ENCODE measurements at regions not wholly inside any gene's neighbourhood (a gene's known extent, or its start where the extent isn't known, plus 50 kb on each side); places are given as distances from the start of the nearest gene placed in this dataset.

DNA sequence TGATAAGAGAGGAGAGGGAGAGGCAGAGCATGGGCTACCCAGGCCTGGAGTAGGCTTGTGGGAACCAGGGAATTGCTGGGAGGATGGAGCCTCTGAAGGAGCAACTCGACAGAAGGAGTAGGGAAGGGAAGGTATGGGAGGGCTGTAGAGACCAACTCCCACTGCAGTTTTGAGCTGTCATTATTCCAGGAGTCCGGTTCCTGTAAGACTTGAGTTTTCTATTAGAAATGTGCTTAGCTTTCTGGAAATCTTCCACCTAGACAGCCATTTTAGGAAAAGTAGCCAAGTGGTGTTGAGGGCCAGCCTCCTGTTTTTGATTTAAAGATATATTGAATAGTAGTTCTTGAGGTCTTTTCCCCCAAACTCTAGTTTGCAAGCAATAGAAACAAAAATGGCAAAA lies 323.5 kb downstream of the LRRC70 start:
- H3K9me3 Mint-ChIP-seq = peaks cover 4 to 5% of the 10 kb centered on the region in 2 donors
- Histone ChIP-seq H3K27ac (ENCODE audit: low read length) (no peak overlapping the region), H3K27me3 (ENCODE audit: control insufficient read depth, insufficient read depth, low read length) (no peaks in the 10 kb centered on the region), H3K4me1 (ENCODE audit: control insufficient read depth, insufficient read depth, low read length) (no peaks in the 10 kb centered on the region), H3K36me3 (ENCODE audit: control insufficient read depth, insufficient read depth, low read length) (no peaks in the 10 kb centered on the region), H3K9me3 (ENCODE audit: control insufficient read depth, insufficient read depth, low read length) (no peaks in the 10 kb centered on the region), H3K4me3 (ENCODE audit: low read length) (no peak overlapping the region)
- no peak overlapping the region for H3K27ac Mint-ChIP-seq
- intact Hi-C loops (cut with micrococcal nuclease) = no loop called here
- 75% methylated on average over 2 of the region's 2 CpGs for WGBS (ENCODE audit: insufficient coverage)
- TF ChIP-seq, protein P1, sequence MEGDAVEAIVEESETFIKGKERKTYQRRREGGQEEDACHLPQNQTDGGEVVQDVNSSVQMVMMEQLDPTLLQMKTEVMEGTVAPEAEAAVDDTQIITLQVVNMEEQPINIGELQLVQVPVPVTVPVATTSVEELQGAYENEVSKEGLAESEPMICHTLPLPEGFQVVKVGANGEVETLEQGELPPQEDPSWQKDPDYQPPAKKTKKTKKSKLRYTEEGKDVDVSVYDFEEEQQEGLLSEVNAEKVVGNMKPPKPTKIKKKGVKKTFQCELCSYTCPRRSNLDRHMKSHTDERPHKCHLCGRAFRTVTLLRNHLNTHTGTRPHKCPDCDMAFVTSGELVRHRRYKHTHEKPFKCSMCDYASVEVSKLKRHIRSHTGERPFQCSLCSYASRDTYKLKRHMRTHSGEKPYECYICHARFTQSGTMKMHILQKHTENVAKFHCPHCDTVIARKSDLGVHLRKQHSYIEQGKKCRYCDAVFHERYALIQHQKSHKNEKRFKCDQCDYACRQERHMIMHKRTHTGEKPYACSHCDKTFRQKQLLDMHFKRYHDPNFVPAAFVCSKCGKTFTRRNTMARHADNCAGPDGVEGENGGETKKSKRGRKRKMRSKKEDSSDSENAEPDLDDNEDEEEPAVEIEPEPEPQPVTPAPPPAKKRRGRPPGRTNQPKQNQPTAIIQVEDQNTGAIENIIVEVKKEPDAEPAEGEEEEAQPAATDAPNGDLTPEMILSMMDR (IDR thresholded peaks at IDR 0.05) = no peak
- no peaks in the 10 kb centered on the region for H3K27me3 Mint-ChIP-seq (ENCODE audit: low read depth in 2 of 2)
- no peaks in the 10 kb centered on the region for H3K4me1 Mint-ChIP-seq
- DNase-seq (no peak), ATAC-seq (no peak)
- no peak overlapping the region for H3K4me3 Mint-ChIP-seq
- H3K36me3 Mint-ChIP-seq = no peaks in the 10 kb centered on the region

DNA sequence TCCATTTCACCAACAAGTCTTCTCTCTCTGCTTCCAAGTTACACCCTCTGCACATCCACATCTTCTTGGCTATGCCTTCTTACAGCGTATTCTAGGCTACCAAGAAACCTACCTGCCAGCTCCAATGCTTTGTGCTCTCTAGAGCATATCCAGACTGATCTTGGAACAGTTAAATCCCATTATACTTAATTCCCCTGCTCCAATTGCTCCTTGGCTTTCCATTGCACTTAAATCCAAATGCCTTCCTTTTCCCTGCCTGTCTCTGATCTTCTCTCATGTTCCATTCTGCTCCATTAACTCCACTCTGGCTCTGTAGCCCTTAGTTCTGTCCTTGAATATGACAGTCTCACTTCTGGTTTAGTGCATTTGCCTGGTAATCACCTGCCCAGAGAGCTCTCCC lies 322.4 kb downstream of the LRRC70 start:
- Histone ChIP-seq H3K27ac (ENCODE audit: low read length) (no peak overlapping the region), H3K9me3 (ENCODE audit: control insufficient read depth, insufficient read depth, low read length) (no peaks in the 10 kb centered on the region), H3K4me3 (ENCODE audit: low read length) (no peak overlapping the region), H3K36me3 (ENCODE audit: control insufficient read depth, insufficient read depth, low read length) (no peaks in the 10 kb centered on the region), H3K27me3 (ENCODE audit: control insufficient read depth, insufficient read depth, low read length) (no peaks in the 10 kb centered on the region), H3K4me1 (ENCODE audit: control insufficient read depth, insufficient read depth, low read length) (no peaks in the 10 kb centered on the region)
- no peak overlapping the region for H3K27ac Mint-ChIP-seq
- intact Hi-C loops (cut with micrococcal nuclease) = no loop called here
- peaks cover 0 to 3% of the 10 kb centered on the region in 2 donors for H3K9me3 Mint-ChIP-seq
- TF ChIP-seq, protein P1 (IDR thresholded peaks at IDR 0.05) = no peak
- DNase-seq (no peak), ATAC-seq (no peak)
- no peak overlapping the region for H3K4me3 Mint-ChIP-seq
- no peaks in the 10 kb centered on the region for H3K4me1 Mint-ChIP-seq
- 63% methylated on average over 1 of the region's 1 CpG for WGBS (ENCODE audit: insufficient coverage)
- H3K27me3 Mint-ChIP-seq (ENCODE audit: low read depth in 2 of 2) = no peaks in the 10 kb centered on the region
- no peaks in the 10 kb centered on the region for H3K36me3 Mint-ChIP-seq

DNA sequence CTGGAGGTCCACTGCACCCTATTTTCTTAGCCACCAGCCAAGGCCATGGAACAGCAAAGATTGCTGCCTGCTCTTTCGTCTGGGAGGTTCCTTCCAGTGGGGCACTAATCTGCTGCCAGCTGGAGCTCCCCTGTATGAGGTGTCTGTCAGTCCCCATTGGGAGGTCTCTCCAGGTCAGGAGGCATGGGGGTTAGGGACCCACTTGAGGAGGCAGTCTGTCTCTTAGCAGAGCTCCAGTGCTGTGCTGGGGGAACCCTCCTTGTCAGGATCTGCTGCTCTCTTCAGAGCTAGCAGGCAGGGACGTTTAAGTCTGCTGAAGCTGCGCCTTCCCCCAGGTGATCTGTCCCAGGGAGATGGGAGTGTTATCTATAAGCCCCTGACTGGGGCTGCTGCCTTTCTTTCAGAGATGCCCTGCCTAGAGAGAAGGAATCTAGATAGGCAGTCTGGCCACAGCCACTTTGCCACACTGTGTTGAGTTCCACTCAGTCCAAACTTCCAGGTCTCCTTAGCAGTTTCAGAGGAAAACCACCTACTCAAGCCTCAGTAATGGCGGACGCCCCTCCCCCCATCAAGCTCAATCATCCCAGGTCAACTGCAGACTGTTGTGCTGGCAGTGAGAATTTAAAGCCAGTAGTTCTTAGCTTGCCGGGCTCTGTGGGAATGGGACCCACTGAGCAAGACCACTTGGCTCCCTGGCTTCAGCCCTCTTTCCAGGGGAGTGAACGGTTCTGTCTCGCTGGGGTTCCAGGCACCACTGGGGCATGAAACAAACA lies 317.7 kb downstream of the LRRC70 start:
- H3K4me3 ChIP-seq (ENCODE audit: low read length) = no peak overlapping the region
- no peaks in the 10 kb centered on the region for H3K36me3 ChIP-seq (ENCODE audit: control insufficient read depth, insufficient read depth, low read length)
- H3K4me3 Mint-ChIP-seq = no peak overlapping the region
- TF ChIP-seq, protein P1 (IDR thresholded peaks at IDR 0.05) = no peak
- intact Hi-C loops (cut with micrococcal nuclease) = no loop called here
- no peak for ATAC-seq
- H3K9me3 Mint-ChIP-seq = peaks cover 3 to 8% of the 10 kb centered on the region in 2 donors
- 87% methylated on average over 8 of the region's 8 CpGs for WGBS (ENCODE audit: insufficient coverage)
- H3K9me3 ChIP-seq (ENCODE audit: control insufficient read depth, insufficient read depth, low read length) = no peaks in the 10 kb centered on the region
- H3K4me1 Mint-ChIP-seq = no peaks in the 10 kb centered on the region
- DNase-seq = no peak
- no peaks in the 10 kb centered on the region for H3K27me3 Mint-ChIP-seq (ENCODE audit: low read depth in 2 of 2)
- H3K4me1 ChIP-seq (ENCODE audit: control insufficient read depth, insufficient read depth, low read length) = no peaks in the 10 kb centered on the region
- H3K27ac ChIP-seq (ENCODE audit: low read length) = no peak overlapping the region
- H3K27me3 ChIP-seq (ENCODE audit: control insufficient read depth, insufficient read depth, low read length) = no peaks in the 10 kb centered on the region
- no peaks in the 10 kb centered on the region for H3K36me3 Mint-ChIP-seq
- no peak overlapping the region for H3K27ac Mint-ChIP-seq
